ENCODE measurements at regions not wholly inside any gene's neighbourhood (a gene's known extent, or its start where the extent isn't known, plus 50 kb on each side); places are given as distances from the start of the nearest gene placed in this dataset.
"Not testable (repeated sequence)": the region's sequence is repeated elsewhere in the genome, so short reads cannot be mapped to it uniquely, and the experiment has no call there.

GRCh38 chr1:20432341-20432740 lies 53.7 kb downstream of the CAMK2N1 start:
- no peak for DNase-seq

GRCh38 chr1:20431176-20431460 lies 54.9 kb downstream of the CAMK2N1 start:
- peak in 3 of 58 donors; percentile 17 to 51 (median 42) for DNase-seq

- DNase-seq: peak in 25 of 58 donors; percentile 11 to 66 (median 27)
These were observed 55.4 kb downstream of the CAMK2N1 start for GRCh38 chr1:20430355-20431175.

GRCh38 chr1:20429296-20429695 lies 56.7 kb downstream of the CAMK2N1 start:
- DNase-seq: peak in 6 of 58 donors; percentile 18 to 40 (median 27)

- DNase-seq: no peak
These were observed 57.2 kb downstream of the CAMK2N1 start for GRCh38 chr1:20428841-20429240.

- DNase-seq: no peak
These were observed 59.1 kb downstream of the CAMK2N1 start for GRCh38 chr1:20426923-20427322.

- DNase-seq: no peak
These were observed 59.6 kb downstream of the CAMK2N1 start for GRCh38 chr1:20426371-20426770.

GRCh38 chr1:20425622-20426021 lies 60.4 kb downstream of the CAMK2N1 start:
- no peak for DNase-seq

- no peak for DNase-seq
These were observed 62.7 kb downstream of the CAMK2N1 start for GRCh38 chr1:20423169-20423795.

- DNase-seq: no peak
These were observed 64.6 kb downstream of the CAMK2N1 start for GRCh38 chr1:20421441-20421840.

- DNase-seq: no peak
These were observed 68.4 kb downstream of the CAMK2N1 start for GRCh38 chr1:20417581-20417980.

GRCh38 chr1:20416706-20417105 lies 69.3 kb downstream of the CAMK2N1 start:
- no peak for DNase-seq

GRCh38 chr1:20413776-20414140 lies 72.3 kb downstream of the CAMK2N1 start:
- no peak for DNase-seq

GRCh38 chr1:20413136-20413775 lies 72.8 kb downstream of the CAMK2N1 start:
- DNase-seq: no peak

GRCh38 chr1:20411196-20411980 lies 74.6 kb downstream of the CAMK2N1 start:
- DNase-seq: peak in 2 of 58 donors; percentile 25 to 29

GRCh38 chr1:20410503-20410902 lies 75.5 kb downstream of the CAMK2N1 start:
- DNase-seq: peak in 9 of 58 donors; percentile 13 to 66 (median 27)

- DNase-seq: no peak
These were observed 76.0 kb downstream of the CAMK2N1 start for GRCh38 chr1:20409971-20410370.

GRCh38 chr1:20409012-20409411 lies 77.0 kb downstream of the CAMK2N1 start:
- DNase-seq: no peak

GRCh38 chr1:20408133-20408650 lies 77.8 kb downstream of the CAMK2N1 start:
- not testable (repeated sequence) for DNase-seq

GRCh38 chr1:20405893-20406604 lies 80.0 kb downstream of the CAMK2N1 start:
- no peak for DNase-seq

Measured in anterior cingulate cortex (tissue), 58 donors.